CD4-positive, CD25-positive, alpha-beta regulatory T cell (primary cell): ENCODE measurements at regions not wholly inside any gene's neighbourhood (a gene's known extent, or its start where the extent isn't known, plus 50 kb on each side); places are given as distances from the start of the nearest gene placed in this dataset.
"Not testable (repeated sequence)": the region's sequence is repeated elsewhere in the genome, so short reads cannot be mapped to it uniquely, and the experiment has no call there.

ENCODE experiments used
- ATAC-seq, 2 donors: fragments of 150-1000 bp; cut with Tn5 transposase; one replicate each; pipeline ENCODE4 v1.10.0; 2021; ENCODE audit warnings: low read depth in 2 of 2, moderate number of reproducible peaks in 2 of 2, moderate library complexity in 1 of 2
- DNase-seq, 3 donors: peaks; one replicate each; pipeline versions ENCODE4 v3.0.0 to v3.0.0-alpha.2; 2012 to 2022; ENCODE audit warnings: mixed read lengths in 1 of 3
- H3K27ac ChIP-seq: one replicate; pipeline ENCODE4 v1.7.0; 2013; ENCODE audit warnings: mild to moderate bottlenecking, low read length; ENCODE audit not compliant: insufficient read depth, poor library complexity, severe bottlenecking
- H3K27me3 ChIP-seq: one replicate; pipeline ENCODE4 v1.7.0; 2013; ENCODE audit warnings: low read length; ENCODE audit not compliant: control insufficient read depth, insufficient read depth
- H3K36me3 ChIP-seq: one replicate; pipeline ENCODE4 v1.7.0; 2013; ENCODE audit warnings: mild to moderate bottlenecking, low read length, moderate library complexity; ENCODE audit not compliant: control insufficient read depth, insufficient read depth
- H3K4me1 ChIP-seq: 2 replicates; pipeline ENCODE4 v1.7.0; 2013; ENCODE audit warnings: mild to moderate bottlenecking, low read length; ENCODE audit not compliant: insufficient read depth, control insufficient read depth, poor library complexity, severe bottlenecking
- H3K4me3 ChIP-seq: one replicate; pipeline ENCODE4 v1.7.0; 2013; ENCODE audit warnings: low read depth, mild to moderate bottlenecking, low read length, moderate library complexity
- H3K9me3 ChIP-seq, 2 experiments: 1 replicate in 1 of 2; 2 replicates in 1 of 2; pipeline ENCODE4 v1.7.0; 2013; ENCODE audit warnings: low read length in 2 of 2, mild to moderate bottlenecking in 1 of 2, moderate library complexity in 1 of 2; ENCODE audit not compliant: control insufficient read depth in 2 of 2
- H3K27ac Mint-ChIP-seq, 3 donors: one replicate each; pipeline ENCODE4 v1.8.0; 2020 to 2022; ENCODE audit warnings: mild to moderate bottlenecking in 3 of 3, mixed read lengths in 3 of 3, moderate library complexity in 2 of 3
- H3K27me3 Mint-ChIP-seq: one replicate; pipeline ENCODE4 v1.8.0; 2022; ENCODE audit warnings: mild to moderate bottlenecking, mixed read lengths
- H3K36me3 Mint-ChIP-seq: one replicate; pipeline ENCODE4 v1.8.0; 2020; ENCODE audit warnings: mixed read lengths
- H3K4me1 Mint-ChIP-seq, 4 donors: one replicate each; pipeline ENCODE4 v1.8.0; 2020 to 2022; ENCODE audit warnings: mixed read lengths in 4 of 4, mild to moderate bottlenecking in 1 of 4
- H3K4me3 Mint-ChIP-seq, 4 donors: one replicate each; pipeline ENCODE4 v1.8.0; 2020 to 2022; ENCODE audit warnings: mild to moderate bottlenecking in 4 of 4, mixed read lengths in 4 of 4, moderate library complexity in 3 of 4
- H3K9me3 Mint-ChIP-seq, 7 donors: one replicate each; pipeline ENCODE4 v1.8.0; 2020 to 2022; ENCODE audit warnings: mixed read lengths in 7 of 7, mild to moderate bottlenecking in 3 of 7, moderate library complexity in 2 of 7

DNA sequence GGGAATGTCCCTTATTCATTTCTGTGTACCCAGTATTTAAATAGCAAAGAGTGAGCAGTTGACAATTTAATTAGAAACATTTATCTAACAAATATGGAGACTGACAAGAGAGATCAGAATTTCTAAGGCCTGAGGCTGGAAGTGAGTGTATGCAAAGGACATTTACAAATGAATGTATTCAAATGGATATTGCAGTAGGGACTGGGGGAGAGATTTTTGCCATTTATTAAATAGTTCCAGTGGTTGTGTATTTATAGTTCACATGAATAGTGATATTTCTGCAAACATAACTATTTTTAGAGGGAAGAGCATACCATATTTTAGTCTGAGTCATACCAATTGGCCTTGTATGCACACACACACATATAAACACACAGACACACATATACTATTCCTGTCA, 592.4 kb downstream of the GLUD2 start:
- H3K4me3 ChIP-seq = no peak overlapping the region
- no peaks in the 10 kb centered on the region for H3K27me3 ChIP-seq
- DNase-seq = no peak
- no peaks in the 10 kb centered on the region for H3K4me1 ChIP-seq
- Mint-ChIP-seq H3K9me3 (peaks cover 0 to 6% (median 0%) of the 10 kb centered on the region in 7 donors), H3K27ac (no peak overlapping the region), H3K27me3 (no peaks in the 10 kb centered on the region), H3K4me1 (no peaks in the 10 kb centered on the region), H3K36me3 (no peaks in the 10 kb centered on the region), H3K4me3 (no peak overlapping the region)
- ATAC-seq = no peak
- H3K9me3 ChIP-seq = no peaks in the 10 kb centered on the region
- H3K36me3 ChIP-seq = no peaks in the 10 kb centered on the region
- H3K27ac ChIP-seq = no peak overlapping the region

DNA sequence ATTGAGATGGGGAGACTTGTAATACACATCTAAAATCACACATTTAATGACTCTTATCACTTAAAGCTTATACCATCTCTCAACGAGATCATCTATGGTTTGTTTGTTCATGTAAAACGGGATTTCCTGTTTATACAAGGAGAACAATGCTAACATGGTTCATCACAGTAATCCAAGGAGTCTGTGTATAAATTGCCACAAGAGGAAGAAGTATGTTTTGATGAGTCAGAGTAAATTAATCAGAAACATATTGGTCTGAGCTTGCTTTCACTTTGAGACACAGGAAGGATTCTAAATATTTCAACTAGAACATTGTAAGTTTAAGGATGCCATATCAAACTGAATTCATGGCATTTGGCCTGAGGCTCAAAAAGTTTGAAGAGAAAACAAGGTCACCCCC, 594.1 kb downstream of the GLUD2 start:
- H3K9me3 ChIP-seq = no peaks in the 10 kb centered on the region
- H3K27ac ChIP-seq = no peak overlapping the region
- H3K4me1 Mint-ChIP-seq = no peaks in the 10 kb centered on the region
- H3K36me3 ChIP-seq = no peaks in the 10 kb centered on the region
- no peak overlapping the region for H3K4me3 ChIP-seq
- no peak for DNase-seq
- no peak overlapping the region for H3K27ac Mint-ChIP-seq
- no peak overlapping the region for H3K4me3 Mint-ChIP-seq
- H3K9me3 Mint-ChIP-seq = no peaks in the 10 kb centered on the region
- no peaks in the 10 kb centered on the region for H3K4me1 ChIP-seq
- H3K27me3 Mint-ChIP-seq = no peaks in the 10 kb centered on the region
- ATAC-seq = no peak
- no peaks in the 10 kb centered on the region for H3K27me3 ChIP-seq
- no peaks in the 10 kb centered on the region for H3K36me3 Mint-ChIP-seq

DNA sequence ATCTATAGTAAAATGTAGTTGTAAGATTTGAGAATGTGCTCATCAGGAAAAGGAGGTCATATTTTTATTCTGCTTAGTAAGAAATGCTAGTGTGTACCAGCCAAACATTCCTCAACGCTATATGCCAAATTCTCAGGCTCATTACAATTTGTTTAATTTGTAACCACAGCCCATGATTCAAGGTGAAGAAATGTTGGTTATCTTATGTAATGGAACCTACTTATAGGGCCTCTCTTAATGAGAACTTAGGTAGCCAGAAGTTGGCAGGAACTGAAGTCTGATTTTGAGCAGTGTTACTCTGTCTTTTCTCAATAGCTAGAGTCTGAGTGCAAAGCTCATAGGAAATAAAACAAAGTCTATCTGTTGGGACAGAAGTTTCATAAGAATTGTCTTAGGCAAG, 595.0 kb downstream of the GLUD2 start:
- H3K9me3 ChIP-seq = no peaks in the 10 kb centered on the region
- DNase-seq = no peak
- H3K36me3 Mint-ChIP-seq = no peaks in the 10 kb centered on the region
- H3K4me1 ChIP-seq = no peaks in the 10 kb centered on the region
- no peaks in the 10 kb centered on the region for H3K9me3 Mint-ChIP-seq
- H3K4me3 ChIP-seq = no peak overlapping the region
- H3K27me3 ChIP-seq = no peaks in the 10 kb centered on the region
- no peak for ATAC-seq
- H3K4me1 Mint-ChIP-seq = no peaks in the 10 kb centered on the region
- no peak overlapping the region for H3K27ac ChIP-seq
- no peaks in the 10 kb centered on the region for H3K36me3 ChIP-seq
- H3K27me3 Mint-ChIP-seq = no peaks in the 10 kb centered on the region
- no peak overlapping the region for H3K4me3 Mint-ChIP-seq
- H3K27ac Mint-ChIP-seq = no peak overlapping the region

DNA sequence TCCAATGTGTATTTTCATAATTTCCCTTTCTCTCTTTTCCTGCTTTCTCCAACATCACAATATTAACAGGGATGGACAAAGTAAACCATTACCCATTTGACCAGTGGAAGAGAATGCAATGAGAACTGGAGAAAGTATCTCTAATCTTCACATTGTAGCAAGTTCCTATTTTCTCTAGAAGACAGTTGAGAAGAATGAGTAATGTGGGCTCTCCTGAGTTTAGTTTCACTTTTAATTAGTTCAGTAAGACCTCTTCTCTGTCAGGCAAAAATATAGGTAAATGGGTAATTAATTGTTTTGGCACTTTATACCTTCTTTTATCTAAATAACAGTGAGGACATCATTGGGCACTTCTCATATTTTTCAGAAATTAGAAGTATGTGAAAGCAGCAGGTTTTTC, 602.0 kb downstream of the GLUD2 start:
- Mint-ChIP-seq H3K27ac (no peak overlapping the region), H3K36me3 (no peaks in the 10 kb centered on the region), H3K9me3 (peaks cover 0 to 7% (median 0%) of the 10 kb centered on the region in 7 donors), H3K27me3 (no peaks in the 10 kb centered on the region), H3K4me1 (no peaks in the 10 kb centered on the region), H3K4me3 (no peak overlapping the region)
- no peak overlapping the region for H3K27ac ChIP-seq
- ATAC-seq (no peak), DNase-seq (no peak)
- H3K4me1 ChIP-seq = no peaks in the 10 kb centered on the region
- H3K9me3 ChIP-seq = peaks cover 0 to 2% of the 10 kb centered on the region in 2 experiments
- H3K4me3 ChIP-seq = no peak overlapping the region
- no peaks in the 10 kb centered on the region for H3K36me3 ChIP-seq
- H3K27me3 ChIP-seq = no peaks in the 10 kb centered on the region

DNA sequence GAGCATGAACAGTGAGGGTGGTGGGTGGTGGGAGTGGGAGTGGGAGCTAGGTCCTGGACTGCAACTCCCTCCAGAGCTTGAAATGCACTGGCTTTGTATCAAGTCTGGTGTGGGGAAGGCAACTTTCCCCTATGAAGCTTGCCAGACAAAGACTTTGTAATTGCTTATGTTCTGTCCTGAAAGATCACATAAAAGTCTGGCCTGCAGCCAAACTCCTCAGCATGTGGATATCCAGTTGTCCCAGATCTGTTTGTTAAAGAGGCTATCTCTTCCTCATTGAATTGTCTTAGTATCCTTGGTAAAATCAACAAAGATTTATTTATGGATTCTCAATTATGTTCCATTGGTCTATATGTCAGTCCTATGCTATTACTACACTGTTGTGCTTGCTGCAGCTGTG, 607.9 kb downstream of the GLUD2 start:
- Mint-ChIP-seq H3K27me3 (no peaks in the 10 kb centered on the region), H3K4me3 (no peak overlapping the region), H3K27ac (no peak overlapping the region), H3K36me3 (no peaks in the 10 kb centered on the region), H3K4me1 (no peaks in the 10 kb centered on the region), H3K9me3 (peaks cover 0 to 5% (median 0%) of the 10 kb centered on the region in 7 donors)
- no peaks in the 10 kb centered on the region for H3K36me3 ChIP-seq
- H3K4me3 ChIP-seq = no peak overlapping the region
- H3K9me3 ChIP-seq = no peaks in the 10 kb centered on the region
- ATAC-seq = no peak
- no peak for DNase-seq
- no peaks in the 10 kb centered on the region for H3K27me3 ChIP-seq
- no peak overlapping the region for H3K27ac ChIP-seq
- H3K4me1 ChIP-seq = no peaks in the 10 kb centered on the region

GRCh38 chrX:121666171-121666570, 618.8 kb downstream of the GLUD2 start:
- Histone ChIP-seq H3K36me3 (no peaks in the 10 kb centered on the region), H3K4me3 (no peak overlapping the region), H3K4me1 (no peaks in the 10 kb centered on the region), H3K27ac (no peak overlapping the region), H3K9me3 (no peaks in the 10 kb centered on the region), H3K27me3 (no peaks in the 10 kb centered on the region)
- Mint-ChIP-seq H3K4me1 (no peaks in the 10 kb centered on the region), H3K27me3 (no peaks in the 10 kb centered on the region), H3K36me3 (no peaks in the 10 kb centered on the region), H3K4me3 (no peak overlapping the region), H3K9me3 (peaks cover 0 to 8% (median 0%) of the 10 kb centered on the region in 7 donors), H3K27ac (no peak overlapping the region)
- DNase-seq (no peak), ATAC-seq (no peak)

- Mint-ChIP-seq H3K4me3 (no peak overlapping the region), H3K27ac (no peak overlapping the region), H3K4me1 (no peaks in the 10 kb centered on the region), H3K36me3 (no peaks in the 10 kb centered on the region), H3K27me3 (no peaks in the 10 kb centered on the region), H3K9me3 (peaks cover 0 to 8% (median 2%) of the 10 kb centered on the region in 7 donors)
- no peak for DNase-seq
- Histone ChIP-seq H3K9me3 (no peaks in the 10 kb centered on the region), H3K4me3 (no peak overlapping the region), H3K27me3 (no peaks in the 10 kb centered on the region), H3K4me1 (no peaks in the 10 kb centered on the region), H3K36me3 (no peaks in the 10 kb centered on the region), H3K27ac (no peak overlapping the region)
- no peak for ATAC-seq
Measured at GRCh38 chrX:121671649-121672048, 624.2 kb downstream of the GLUD2 start.

GRCh38 chrX:121709236-121709635, 661.8 kb downstream of the GLUD2 start:
- not testable (repeated sequence) for H3K4me1 Mint-ChIP-seq, H3K27me3 Mint-ChIP-seq, H3K27me3 ChIP-seq, H3K4me1 ChIP-seq, H3K36me3 ChIP-seq, ATAC-seq, H3K27ac Mint-ChIP-seq, H3K9me3 ChIP-seq, H3K36me3 Mint-ChIP-seq, H3K4me3 ChIP-seq, H3K27ac ChIP-seq, H3K4me3 Mint-ChIP-seq, DNase-seq
- peaks cover 0 to 14% (median 0%) of the 10 kb centered on the region in 7 donors for H3K9me3 Mint-ChIP-seq
